ENCODE measurements at regions not wholly inside any gene's neighbourhood (a gene's known extent, or its start where the extent isn't known, plus 50 kb on each side); places are given as distances from the start of the nearest gene placed in this dataset.

- no peak for DNase-seq (ENCODE audit: low read depth in 3 of 3)
These were observed 102.4 kb downstream of the EFNB2 start for GRCh38 chr13:106433066-106433465.

GRCh38 chr13:106432636-106433035, 102.8 kb downstream of the EFNB2 start:
- DNase-seq (ENCODE audit: low read depth in 3 of 3): no peak

GRCh38 chr13:106426909-106427308, 108.6 kb downstream of the EFNB2 start:
- DNase-seq (ENCODE audit: low read depth in 3 of 3): no peak

GRCh38 chr13:106425661-106426060, 109.8 kb downstream of the EFNB2 start:
- DNase-seq (ENCODE audit: low read depth in 3 of 3): no peak

- no peak for DNase-seq (ENCODE audit: low read depth in 3 of 3)
These were observed 110.7 kb downstream of the EFNB2 start for GRCh38 chr13:106424805-106425204.

GRCh38 chr13:106423530-106423929, 111.9 kb downstream of the EFNB2 start:
- DNase-seq (ENCODE audit: low read depth in 3 of 3): no peak

GRCh38 chr13:106418556-106418955, 116.9 kb downstream of the EFNB2 start:
- no peak for DNase-seq (ENCODE audit: low read depth in 3 of 3)

GRCh38 chr13:106417467-106418110, 117.9 kb downstream of the EFNB2 start:
- DNase-seq (ENCODE audit: low read depth in 3 of 3): no peak

GRCh38 chr13:106416645-106417044, 118.8 kb downstream of the EFNB2 start:
- no peak for DNase-seq (ENCODE audit: low read depth in 3 of 3)

- DNase-seq (ENCODE audit: low read depth in 3 of 3): no peak
These were observed 119.5 kb downstream of the EFNB2 start for GRCh38 chr13:106415971-106416370.

- DNase-seq (ENCODE audit: low read depth in 3 of 3): no peak
These were observed 120.0 kb downstream of the EFNB2 start for GRCh38 chr13:106415442-106415841.

GRCh38 chr13:106407338-106407737, 128.1 kb downstream of the EFNB2 start:
- DNase-seq (ENCODE audit: low read depth in 3 of 3): no peak

- DNase-seq (ENCODE audit: low read depth in 3 of 3): no peak
These were observed 129.7 kb downstream of the EFNB2 start for GRCh38 chr13:106405731-106406130.

- DNase-seq (ENCODE audit: low read depth in 3 of 3): no peak
These were observed 132.2 kb downstream of the EFNB2 start for GRCh38 chr13:106403280-106403679.

GRCh38 chr13:106402866-106403265, 132.6 kb downstream of the EFNB2 start:
- no peak for DNase-seq (ENCODE audit: low read depth in 3 of 3)

GRCh38 chr13:106401081-106401480, 134.4 kb downstream of the EFNB2 start:
- DNase-seq (ENCODE audit: low read depth in 3 of 3): no peak

GRCh38 chr13:106400289-106400688, 135.2 kb downstream of the EFNB2 start:
- DNase-seq (ENCODE audit: low read depth in 3 of 3): no peak

- no peak for DNase-seq (ENCODE audit: low read depth in 3 of 3)
These were observed 137.2 kb downstream of the EFNB2 start for GRCh38 chr13:106398289-106398688.

- DNase-seq (ENCODE audit: low read depth in 3 of 3): no peak
These were observed 141.7 kb downstream of the EFNB2 start for GRCh38 chr13:106393776-106394175.

- no peak for DNase-seq (ENCODE audit: low read depth in 3 of 3)
These were observed 143.8 kb downstream of the EFNB2 start for GRCh38 chr13:106391681-106392080.

GRCh38 chr13:106391271-106391670, 144.2 kb downstream of the EFNB2 start:
- no peak for DNase-seq (ENCODE audit: low read depth in 3 of 3)

- DNase-seq (ENCODE audit: low read depth in 3 of 3): no peak
These were observed 145.1 kb downstream of the EFNB2 start for GRCh38 chr13:106390367-106390766.

GRCh38 chr13:106385654-106386053, 149.8 kb downstream of the EFNB2 start:
- DNase-seq (ENCODE audit: low read depth in 3 of 3): no peak

- no peak for DNase-seq (ENCODE audit: low read depth in 3 of 3)
These were observed 150.9 kb downstream of the EFNB2 start for GRCh38 chr13:106384516-106384915.

Measured in stimulated activated CD4-positive, alpha-beta T cell treated with anti-CD3 and anti-CD28 coated beads, TNF-alpha, amount 100 ng/mL, for 48 hours (primary cell).